Mammary epithelial cell (primary cell): ENCODE measurements at regions not wholly inside any gene's neighbourhood (a gene's known extent, or its start where the extent isn't known, plus 50 kb on each side); places are given as distances from the start of the nearest gene placed in this dataset.

ENCODE experiments used
- CTCF ChIP-seq, 2 donors: IDR thresholded peaks in 1 of 2; conservative IDR thresholded peaks in 1 of 2; 2 replicates each; pipeline ENCODE4 v1.5.1; 2011 to 2012; ENCODE audit warnings: inconsistent platforms in 2 of 2, low read length in 2 of 2, mild to moderate bottlenecking in 2 of 2, control low read depth in 1 of 2, low read depth in 1 of 2; ENCODE audit not compliant: insufficient read depth in 1 of 2; ENCODE audit errors: extremely low read depth in 1 of 2
- EZH2 ChIP-seq: IDR thresholded peaks from 2 replicates; pipeline ENCODE4 v1.6.1; 2012; ENCODE audit warnings: low read length, inconsistent platforms, borderline replicate concordance

GRCh38 chr2:43087413-43087812, 139.0 kb downstream of the ZFP36L2 start:
- TF ChIP-seq CTCF (conservative IDR thresholded peaks at IDR 0.05 in 1 of 2, IDR thresholded peaks at IDR 0.05 in 1 of 2; ENCODE audit: extremely low read depth in 1 of 2, insufficient read depth in 1 of 2, low read depth in 1 of 2, low read length in 2 of 2) (no peak), EZH2 (no peak)
